Omental fat pad (tissue), 3 donors: ENCODE measurements at regions not wholly inside any gene's neighbourhood (a gene's known extent, or its start where the extent isn't known, plus 50 kb on each side); places are given as distances from the start of the nearest gene placed in this dataset.

Source experiments
- ATAC-seq: fragments of 150-250 bp; one replicate; pipeline ENCODE4 v1.9.1; 2016; ENCODE audit warnings: mild to moderate bottlenecking, moderate library complexity; ENCODE audit not compliant: low FRiP score
- DNase-seq: peaks from one replicate; pipeline ENCODE4 v3.0.0-alpha.2; 2019; ENCODE audit warnings: low spot score
- TF ChIP-seq, protein P1 (sequence below), 3 donors: fragments of 450-650 bp; IDR thresholded peaks; one replicate each; pipeline ENCODE4 v1.5.1; 2016 to 2017; ENCODE audit warnings: antibody characterized with exemption in 3 of 3, mild to moderate bottlenecking in 3 of 3, moderate library complexity in 2 of 3

DNA sequence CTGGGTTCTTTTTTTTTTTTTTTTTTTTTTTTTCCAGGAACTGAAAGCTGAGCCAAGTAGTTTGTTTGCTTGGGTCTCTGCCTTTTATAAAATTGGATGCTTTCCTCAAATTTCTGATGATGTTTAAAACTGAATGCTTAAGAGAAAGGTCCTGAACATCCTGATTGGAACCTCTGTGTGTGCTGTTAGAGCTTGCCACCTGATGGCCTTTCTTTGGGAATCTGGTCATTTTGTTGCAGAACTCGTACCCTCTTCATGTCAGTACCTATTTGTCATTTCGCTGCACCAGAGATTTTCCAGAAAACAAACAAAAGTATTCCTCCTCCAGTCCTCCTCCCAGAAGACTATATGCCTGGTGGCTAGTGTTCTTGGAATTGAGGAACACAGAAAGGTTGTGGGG lies 81.2 kb upstream of the KLF12 start:
- TF ChIP-seq, protein P1, sequence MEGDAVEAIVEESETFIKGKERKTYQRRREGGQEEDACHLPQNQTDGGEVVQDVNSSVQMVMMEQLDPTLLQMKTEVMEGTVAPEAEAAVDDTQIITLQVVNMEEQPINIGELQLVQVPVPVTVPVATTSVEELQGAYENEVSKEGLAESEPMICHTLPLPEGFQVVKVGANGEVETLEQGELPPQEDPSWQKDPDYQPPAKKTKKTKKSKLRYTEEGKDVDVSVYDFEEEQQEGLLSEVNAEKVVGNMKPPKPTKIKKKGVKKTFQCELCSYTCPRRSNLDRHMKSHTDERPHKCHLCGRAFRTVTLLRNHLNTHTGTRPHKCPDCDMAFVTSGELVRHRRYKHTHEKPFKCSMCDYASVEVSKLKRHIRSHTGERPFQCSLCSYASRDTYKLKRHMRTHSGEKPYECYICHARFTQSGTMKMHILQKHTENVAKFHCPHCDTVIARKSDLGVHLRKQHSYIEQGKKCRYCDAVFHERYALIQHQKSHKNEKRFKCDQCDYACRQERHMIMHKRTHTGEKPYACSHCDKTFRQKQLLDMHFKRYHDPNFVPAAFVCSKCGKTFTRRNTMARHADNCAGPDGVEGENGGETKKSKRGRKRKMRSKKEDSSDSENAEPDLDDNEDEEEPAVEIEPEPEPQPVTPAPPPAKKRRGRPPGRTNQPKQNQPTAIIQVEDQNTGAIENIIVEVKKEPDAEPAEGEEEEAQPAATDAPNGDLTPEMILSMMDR (IDR thresholded peaks at IDR 0.05), result no peak
- DNase-seq (no peak), ATAC-seq (no peak)

DNA sequence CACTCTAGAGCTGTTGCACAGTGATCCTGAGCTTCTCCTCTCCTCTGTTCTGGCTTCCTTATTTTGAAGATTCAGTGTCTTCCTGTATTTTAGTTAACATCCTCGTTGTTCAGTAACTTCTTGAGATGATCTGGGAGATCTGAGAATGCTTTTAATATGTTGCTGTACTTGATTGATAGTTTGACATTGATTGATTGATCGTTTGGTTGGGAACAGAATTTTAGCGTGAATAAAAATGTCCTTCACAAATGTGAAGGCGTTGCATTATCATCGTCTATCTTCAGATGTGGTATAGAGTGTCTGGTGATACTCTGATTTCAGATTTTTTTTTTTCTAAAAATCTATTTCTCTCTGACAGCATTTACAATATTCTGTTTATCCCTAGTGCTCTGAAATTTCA lies 80.1 kb upstream of the KLF12 start:
- ATAC-seq (no peak), DNase-seq (no peak)
- TF ChIP-seq, protein P1 (IDR thresholded peaks at IDR 0.05), result no peak

DNA sequence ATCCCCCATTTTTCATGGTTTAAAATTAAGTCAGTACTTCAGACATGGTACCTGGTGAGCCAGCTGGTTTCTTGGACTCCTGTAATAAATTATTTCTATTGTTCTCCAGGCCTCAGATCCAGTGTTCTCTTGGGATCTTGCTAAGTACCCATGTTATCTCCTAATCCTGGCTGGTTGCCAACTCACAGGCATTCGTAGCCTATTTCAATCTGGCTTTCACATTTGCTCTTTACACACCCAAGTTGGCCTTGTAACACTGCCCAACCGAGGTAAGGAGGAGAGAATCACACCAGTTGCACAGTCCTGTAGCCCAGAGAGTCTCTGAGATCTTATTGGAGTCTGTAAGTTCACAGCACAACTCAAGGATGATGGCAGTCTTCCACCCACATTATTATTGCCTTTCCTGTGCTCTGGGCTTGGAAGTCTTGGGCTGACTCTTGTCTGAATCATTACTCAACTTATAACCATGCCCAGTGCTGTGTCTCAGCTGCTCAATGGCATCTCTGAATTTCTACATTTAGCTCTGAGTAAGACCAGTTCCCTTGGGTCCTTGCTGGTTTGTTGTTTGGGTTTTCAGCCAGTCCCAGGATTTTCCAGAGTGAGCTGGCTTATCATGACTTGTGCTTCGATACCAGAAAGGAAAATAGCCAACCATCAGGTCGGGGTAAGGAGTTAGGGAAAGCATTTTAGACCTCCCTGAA lies 76.6 kb upstream of the KLF12 start:
- TF ChIP-seq, protein P1 (IDR thresholded peaks at IDR 0.05), result no peak
- DNase-seq (no peak), ATAC-seq (peak; percentile 44)

DNA sequence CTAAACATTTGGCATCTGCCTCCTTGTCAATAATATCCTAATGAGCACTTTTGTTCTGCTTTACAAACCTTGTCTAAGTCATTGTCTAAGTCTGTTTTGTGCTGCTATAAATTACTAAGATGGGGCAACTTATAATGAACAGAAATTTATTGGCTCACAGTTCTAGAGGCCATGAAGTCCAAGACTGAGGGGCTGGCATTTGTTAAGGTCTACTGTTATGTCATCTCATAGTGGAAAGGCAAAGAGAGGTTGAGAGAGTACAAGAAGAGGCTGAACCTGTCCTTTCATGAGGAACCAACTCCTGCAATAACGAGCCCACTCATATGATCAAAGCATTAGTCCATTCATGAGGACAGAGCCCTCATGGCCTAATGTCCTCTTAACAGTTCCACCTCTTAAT lies 72.7 kb upstream of the KLF12 start:
- ATAC-seq (no peak), DNase-seq (no peak)
- TF ChIP-seq, protein P1 (IDR thresholded peaks at IDR 0.05), result no peak

DNA sequence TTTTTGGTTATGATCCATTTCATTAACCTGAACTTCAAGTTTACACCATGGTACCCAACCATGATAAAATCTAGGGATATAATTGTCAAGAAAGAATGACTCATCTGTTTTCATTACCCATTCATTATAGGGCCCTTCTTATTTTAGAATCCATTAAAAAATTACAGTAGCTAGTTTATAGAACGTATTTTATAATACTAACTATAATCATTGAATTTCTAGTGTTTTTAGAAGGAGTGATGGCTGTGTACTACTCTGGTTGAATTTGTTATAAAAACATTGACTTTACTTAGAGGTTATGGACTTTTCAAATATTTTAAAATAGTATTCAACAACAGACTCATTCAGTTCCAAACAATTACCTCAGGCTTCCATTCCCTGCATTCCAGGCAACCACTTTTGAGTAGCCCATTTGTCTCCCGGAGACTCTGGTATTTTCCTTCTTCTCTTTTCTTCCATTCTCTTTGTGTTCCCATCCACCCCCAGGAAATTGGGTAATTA lies 71.9 kb upstream of the KLF12 start:
- DNase-seq, result no peak
- TF ChIP-seq, protein P1 (IDR thresholded peaks at IDR 0.05), result no peak
- ATAC-seq, result no peak

DNA sequence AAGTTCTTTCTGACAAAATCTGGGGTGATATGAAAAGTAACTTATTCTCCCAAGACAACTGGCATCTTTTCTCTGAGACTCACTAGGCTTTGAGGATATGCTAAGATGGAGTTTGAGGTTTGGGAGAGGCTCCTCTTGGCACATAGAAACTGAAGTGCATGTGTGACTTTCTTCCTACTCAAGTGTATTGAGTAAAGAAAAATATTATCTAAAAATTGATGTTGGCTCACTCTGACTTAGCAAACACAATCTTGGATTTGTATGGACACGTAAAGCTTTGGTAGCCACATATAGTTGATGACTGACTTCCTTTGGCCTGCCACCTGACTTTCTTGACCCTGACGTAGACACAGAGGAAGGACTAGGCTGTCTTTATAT lies 71.1 kb upstream of the KLF12 start:
- ATAC-seq, result no peak
- DNase-seq, result no peak
- TF ChIP-seq, protein P1 (IDR thresholded peaks at IDR 0.05), result no peak

DNA sequence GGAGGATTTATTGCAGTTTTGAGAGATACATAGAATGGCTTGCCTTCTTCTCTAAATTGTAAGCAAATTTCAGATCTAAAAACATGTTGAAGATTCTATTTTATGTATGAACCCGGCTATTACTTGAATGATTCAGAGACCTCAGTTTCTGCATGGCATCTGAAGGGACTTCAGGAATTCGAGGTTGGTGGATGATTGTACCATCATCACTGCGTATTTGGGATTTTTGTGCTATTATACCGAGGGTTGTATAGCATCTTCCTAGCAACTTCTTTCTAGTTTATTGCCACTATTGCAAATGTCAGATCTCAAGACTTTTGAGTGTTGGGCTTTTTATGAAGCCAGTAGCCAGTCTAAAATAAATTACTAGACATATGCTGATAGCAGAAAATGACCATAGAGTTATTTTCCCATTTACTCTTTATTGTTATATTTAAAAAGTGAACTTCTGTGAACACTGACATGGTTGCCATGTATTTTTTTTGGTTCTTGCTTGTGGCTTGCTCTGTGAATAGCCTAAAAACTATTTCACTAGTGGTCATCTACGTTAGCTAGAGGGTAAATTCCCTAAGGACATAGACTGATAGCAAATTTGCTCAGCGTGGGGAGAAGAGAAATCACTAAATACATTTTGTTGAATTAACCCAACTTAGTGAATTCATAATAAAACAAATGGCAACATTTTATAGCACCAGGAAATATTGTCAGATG lies 70.6 kb upstream of the KLF12 start:
- TF ChIP-seq, protein P1 (IDR thresholded peaks at IDR 0.05), result no peak
- ATAC-seq (no peak), DNase-seq (no peak)
